ENCODE measurements at regions not wholly inside any gene's neighbourhood (a gene's known extent, or its start where the extent isn't known, plus 50 kb on each side); places are given as distances from the start of the nearest gene placed in this dataset.

- no peak for TF ChIP-seq POLR2AphosphoS5 (IDR thresholded peaks at IDR 0.05)
- no peak for TF ChIP-seq CTCF (IDR thresholded peaks at IDR 0.05)
- no peak for TF ChIP-seq POLR2A (IDR thresholded peaks at IDR 0.05)
Observed at GRCh38 chr14:25685004-25685403, 635.1 kb upstream of the STXBP6 start.

Measured in prostate gland (tissue), 2 donors.